ENCODE measurements at regions not wholly inside any gene's neighbourhood (a gene's known extent, or its start where the extent isn't known, plus 50 kb on each side); places are given as distances from the start of the nearest gene placed in this dataset.

GRCh38 chr6:8990075-8990474 is 554.7 kb upstream of the SLC35B3 start:
- TF ChIP-seq CTCF (conservative IDR thresholded peaks at IDR 0.05; ENCODE audit: low read depth, low read length) (no peak), MAZ (IDR thresholded peaks at IDR 0.05; ENCODE audit: borderline replicate concordance, low read depth, low read length) (no peak), POLR2A (IDR thresholded peaks at IDR 0.05; ENCODE audit: low read depth, low read length) (no peak), USF2 (IDR thresholded peaks at IDR 0.05; ENCODE audit: low read depth, low read length) (no peak), BHLHE40 (IDR thresholded peaks at IDR 0.05; ENCODE audit: low read depth, low read length) (no peak), MAFK (IDR thresholded peaks at IDR 0.05; ENCODE audit: low read depth, low read length) (no peak), SMC3 (IDR thresholded peaks at IDR 0.05; ENCODE audit: low read depth, low read length) (no peak), RAD21 (IDR thresholded peaks at IDR 0.05; ENCODE audit: low read length) (no peak), RCOR1 (IDR thresholded peaks at IDR 0.05; ENCODE audit: insufficient replicate concordance, low read length) (no peak), ELK1 (IDR thresholded peaks at IDR 0.05; ENCODE audit: borderline replicate concordance, low read depth, low read length) (no peak), CHD1 (IDR thresholded peaks at IDR 0.05; ENCODE audit: low read depth, low read length) (no peak), FOS (IDR thresholded peaks at IDR 0.05; ENCODE audit: low read depth, low read length) (no peak)
